K562 (cell line): ENCODE measurements at regions not wholly inside any gene's neighbourhood (a gene's known extent, or its start where the extent isn't known, plus 50 kb on each side); places are given as distances from the start of the nearest gene placed in this dataset.

ENCODE experiments used
- ATAC-seq: fragments of 200-7000 bp; cut with Tn5 transposase; 3 replicates; pipeline ENCODE4 v1.9.1; 2020; ENCODE audit warnings: moderate library complexity
- BruUV-seq: library from RNA; stranded (reverse); fragments of 400-500 nt; replicated peaks from 2 replicates; lab custom pipeline; 2021; lab: Mats Ljungman, UMichigan
- CTCF ChIA-PET: fragments of 300-600 bp; formaldehyde crosslinking; extraction: SDS; loops from one replicate; lab custom pipeline; 2021; ENCODE audit warnings: low intra/inter-chr PET ratio; lab: Yijun Ruan, JAX
- POLR2A ChIA-PET: fragments of 300-600, 350-650 bp; sonication (Branson Sonifier 250); formaldehyde crosslinking; extraction: SDS; loops from one replicate; lab custom pipeline; 2021; ENCODE audit warnings: antibody characterized with exemption, inconsistent platforms; lab: Yijun Ruan, JAX
- DNase-seq, 4 experiments: peaks; one replicate each; pipeline versions ENCODE4 v3.0.0 to v3.0.0-alpha.2; 2011 to 2018; ENCODE audit warnings: low spot score in 3 of 4, mixed read lengths in 3 of 4; ENCODE audit errors: extremely low read depth in 1 of 4
- FAIRE-seq: peaks from 2 replicates; lab custom pipeline; 2011; peaks lifted over from hg19 to GRCh38; lab: Jason Lieb, UNC
- H2AFZ ChIP-seq: 2 replicates; pipeline ENCODE4 v1.6.0; 2011; ENCODE audit warnings: low read depth, low read length, control low read depth, inconsistent platforms
- H3K27ac ChIP-seq: fragments of 200-600 bp; 3 replicates; pipeline ENCODE4 v1.8.0; 2011; ENCODE audit warnings: low read depth, mild to moderate bottlenecking, control low read depth, inconsistent platforms, low read length, moderate library complexity, mixed read lengths; ENCODE audit errors: extremely low read depth
- H3K27me3 ChIP-seq, 2 experiments: fragments of 300-600 bp in 1 of 2; 2 replicates in 1 of 2; 3 replicates in 1 of 2; pipeline versions ENCODE4 v1.6.0 to v1.8.0; 2011; ENCODE audit warnings: inconsistent platforms in 2 of 2, low read length in 2 of 2, mild to moderate bottlenecking in 1 of 2, mixed read lengths in 1 of 2, moderate library complexity in 1 of 2; ENCODE audit not compliant: control insufficient read depth in 2 of 2, insufficient read depth in 2 of 2
- H3K36me3 ChIP-seq: fragments of 300-600 bp; 3 replicates; pipeline ENCODE4 v1.8.0; 2011; ENCODE audit warnings: mild to moderate bottlenecking, low read length, inconsistent platforms; ENCODE audit not compliant: control insufficient read depth, insufficient read depth
- H3K4me1 ChIP-seq, 2 experiments: fragments of 200-600 bp in 1 of 2; replicated peaks in 1 of 2; 2 replicates in 1 of 2; 3 replicates in 1 of 2; pipeline versions ENCODE4 v1.5.1 to v1.8.0; 2011; ENCODE audit warnings: inconsistent platforms in 2 of 2, low read length in 2 of 2, mild to moderate bottlenecking in 1 of 2, mixed read lengths in 1 of 2, moderate library complexity in 1 of 2; ENCODE audit not compliant: control insufficient read depth in 2 of 2, insufficient read depth in 2 of 2
- H3K4me2 ChIP-seq: 2 replicates; pipeline ENCODE4 v1.6.1; 2011; ENCODE audit warnings: low read length, control low read depth, inconsistent platforms, mixed read lengths; ENCODE audit not compliant: insufficient read depth
- H3K4me3 ChIP-seq: fragments of 200-600 bp; sonication (generic), shearing (Covaris generic); 2 replicates; pipeline ENCODE4 v1.5.1; 2016; ENCODE audit warnings: control low read depth, inconsistent platforms
- H3K79me2 ChIP-seq: fragments of 200-600 bp; 3 replicates; pipeline ENCODE4 v1.8.0; 2011; ENCODE audit warnings: low read length, inconsistent platforms; ENCODE audit not compliant: control insufficient read depth, insufficient read depth
- H3K9ac ChIP-seq, 2 experiments: 2 replicates each; pipeline versions ENCODE4 v1.6.0 to v1.6.1; 2011; ENCODE audit warnings: low read depth in 2 of 2, low read length in 2 of 2, control low read depth in 1 of 2, inconsistent platforms in 1 of 2, mild to moderate bottlenecking in 1 of 2, mixed read lengths in 1 of 2; ENCODE audit not compliant: insufficient read depth in 1 of 2
- H3K9me1 ChIP-seq: one replicate; pipeline ENCODE4 v1.6.0; 2011; ENCODE audit warnings: inconsistent platforms, mild to moderate bottlenecking, low read length, moderate library complexity; ENCODE audit not compliant: control insufficient read depth, insufficient read depth
- H3K9me3 ChIP-seq: replicated peaks from 2 replicates; pipeline ENCODE4 v1.5.1; 2011; ENCODE audit warnings: low read depth, low read length, inconsistent platforms; ENCODE audit not compliant: control insufficient read depth, insufficient read depth
- H4K20me1 ChIP-seq: replicated peaks from 2 replicates; pipeline ENCODE4 v1.6.1; 2011; ENCODE audit warnings: low read length, inconsistent platforms, mixed read lengths; ENCODE audit not compliant: control insufficient read depth, insufficient read depth
- CREB1 ChIP-seq, 2 experiments: sonication (generic) in 1 of 2; formaldehyde crosslinking in 1 of 2; IDR thresholded peaks; 2 replicates each; pipeline versions ENCODE4 v1.6.1 to v1.8.0; 2012 to 2022; ENCODE audit warnings: inconsistent platforms in 1 of 2, mild to moderate bottlenecking in 1 of 2, missing genetic modification reagents in 1 of 2, moderate library complexity in 1 of 2
- FOS ChIP-seq: IDR thresholded peaks from 3 replicates; pipeline ENCODE4 v1.6.1; 2011; ENCODE audit not compliant: insufficient read length; ENCODE audit errors: extremely low read depth
- HMG20B ChIP-seq: fragments of 250-450 bp; sonication (Bioruptor Pico); IDR thresholded peaks from 2 replicates; pipeline ENCODE4 v1.5.0; 2021; ENCODE audit warnings: mild to moderate bottlenecking
- PHB ChIP-seq: fragments of 250-450 bp; sonication (Bioruptor Pico); IDR thresholded peaks from 2 replicates; pipeline ENCODE4 v1.5.0; 2021
- POLR2AphosphoS2 ChIP-seq: IDR thresholded peaks from 2 replicates; pipeline ENCODE4 v1.6.1; 2012; ENCODE audit warnings: low read length, improper control_type of control experiment
- SLC30A9 ChIP-seq: fragments of 250-450 bp; sonication (Bioruptor Pico); IDR thresholded peaks from 2 replicates; pipeline ENCODE4 v1.8.0; 2022; ENCODE audit warnings: mild to moderate bottlenecking, moderate library complexity
- TARDBP ChIP-seq: fragments of 450-650 bp; IDR thresholded peaks from 2 replicates; pipeline ENCODE4 v1.6.1; 2016
- ZNF24 ChIP-seq: fragments of 450-650 bp; IDR thresholded peaks from 2 replicates; pipeline ENCODE4 v1.6.1; 2016
- WGBS: fragments of 100-300 bp; shearing (Covaris generic); methylation state at CpG from one replicate; pipeline ENCODE4 v1.1.6; 2016; ENCODE audit warnings: low coverage, mixed read lengths; ENCODE audit not compliant: insufficient coverage; ENCODE audit errors: missing lambda C conversion rate; 5-methylcytosine and 5-hydroxymethylcytosine counted together
- in situ Hi-C: fragments of 300-500 bp; cut with MboI; formaldehyde crosslinking; loops from 4 replicates; pipeline ENCODE4 v1.15.0; 2018; ENCODE audit warnings: inconsistent platforms, mixed read lengths
- intact Hi-C: fragments of 100-400 bp; cut with micrococcal nuclease; formaldehyde crosslinking; loops from 2 replicates; pipeline ENCODE4 v1.14.2; 2022
- TF ChIP-seq, protein P1 (sequence below), 2 experiments: fragments of 150-350 bp in 1 of 2; IDR thresholded peaks; 2 replicates each; pipeline ENCODE4 v1.6.1; 2012 to 2016; ENCODE audit warnings: low read depth in 2 of 2, low read length in 2 of 2, mild to moderate bottlenecking in 1 of 2, moderate library complexity in 1 of 2

DNA sequence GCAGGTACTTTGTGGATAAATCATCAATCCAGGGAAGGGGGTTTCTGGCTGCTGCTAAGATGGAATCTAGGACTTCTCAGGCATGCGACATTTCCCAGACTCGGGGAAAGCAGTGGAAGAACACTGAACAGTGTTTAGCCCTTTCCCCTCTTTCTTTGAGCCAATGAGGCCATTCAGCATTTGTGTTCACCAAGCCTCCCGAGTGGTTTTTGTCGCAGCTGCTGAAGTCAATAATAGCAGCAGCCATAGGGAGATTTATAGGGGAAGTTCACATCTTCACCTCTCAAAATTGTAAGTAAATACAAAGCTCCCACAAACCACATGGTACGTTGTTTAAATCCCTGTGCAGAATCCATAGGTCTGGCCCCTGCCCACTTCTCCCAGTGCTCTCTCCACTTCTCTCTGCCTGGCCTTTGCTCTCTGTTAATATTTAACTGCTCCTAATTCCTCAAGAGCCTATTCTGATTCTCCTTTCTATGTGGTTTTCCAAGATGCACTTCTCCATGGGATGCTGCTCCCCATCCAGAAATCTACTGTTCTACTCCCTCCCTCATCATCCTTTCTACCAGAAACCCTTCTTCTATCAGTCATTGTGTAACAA, 230.7 kb downstream of the SHQ1 start:
- BruUV-seq, result no TSS peak
- no peaks in the 10 kb centered on the region for H3K9me3 ChIP-seq
- intact Hi-C loops, result no loop called here
- WGBS, result 67% methylated on average over 3 of the region's 5 CpGs
- ChIA-PET CTCF (no interaction called here), POLR2A (interaction anchor here (0.7 kb wide), 1 partner anchor 52 kb away, joined by 3 read pairs; no protein-coding TSS in a partner anchor)
- H3K9ac ChIP-seq, result no peak overlapping the region
- H3K9me1 ChIP-seq, result no peaks in the 10 kb centered on the region
- H3K4me2 ChIP-seq, result no peak overlapping the region
- H3K27me3 ChIP-seq, result no peaks in the 10 kb centered on the region
- no peak overlapping the region for H2AFZ ChIP-seq
- H3K27ac ChIP-seq, result no peak overlapping the region
- no peaks in the 10 kb centered on the region for H3K79me2 ChIP-seq
- no peak overlapping the region for H3K4me3 ChIP-seq
- peaks cover 0 to 16% of the 10 kb centered on the region in 2 experiments; a peak in 3 of 5 replicates for H3K4me1 ChIP-seq
- FAIRE-seq (no peak), ATAC-seq (no peak), DNase-seq (no peak)
- in situ Hi-C loops, result no loop called here
- no peaks in the 10 kb centered on the region for H3K36me3 ChIP-seq
- TF ChIP-seq CREB1 (IDR thresholded peaks at IDR 0.05) (no peak), CREB1 (CRISPR knock-in tag; IDR thresholded peaks at IDR 0.05) (no peak), TARDBP (no peak), PHB (CRISPR knock-in tag) (no peak)
- no peaks in the 10 kb centered on the region for H4K20me1 ChIP-seq

GRCh38 chr3:72615776-72616175, 232.5 kb downstream of the SHQ1 start:
- Histone ChIP-seq H3K9ac (no peak overlapping the region), H3K79me2 (no peaks in the 10 kb centered on the region), H3K4me3 (no peak overlapping the region), H2AFZ (no peak overlapping the region), H3K4me2 (no peak overlapping the region), H3K4me1 (peaks cover 0 to 16% of the 10 kb centered on the region in 2 experiments; a peak in 3 of 5 replicates), H3K9me1 (no peaks in the 10 kb centered on the region), H4K20me1 (no peaks in the 10 kb centered on the region), H3K9me3 (no peaks in the 10 kb centered on the region), H3K36me3 (no peaks in the 10 kb centered on the region), H3K27ac (no peak overlapping the region), H3K27me3 (no peaks in the 10 kb centered on the region)
- BruUV-seq, result no TSS peak
- POLR2A ChIA-PET, result no interaction called here
- FAIRE-seq, result no peak
- in situ Hi-C loops, result no loop called here
- ATAC-seq, result no peak
- 93% methylated on average over 6 of the region's 6 CpGs for WGBS
- CTCF ChIA-PET, result no interaction called here
- DNase-seq, result no peak
- TF ChIP-seq, protein P1, sequence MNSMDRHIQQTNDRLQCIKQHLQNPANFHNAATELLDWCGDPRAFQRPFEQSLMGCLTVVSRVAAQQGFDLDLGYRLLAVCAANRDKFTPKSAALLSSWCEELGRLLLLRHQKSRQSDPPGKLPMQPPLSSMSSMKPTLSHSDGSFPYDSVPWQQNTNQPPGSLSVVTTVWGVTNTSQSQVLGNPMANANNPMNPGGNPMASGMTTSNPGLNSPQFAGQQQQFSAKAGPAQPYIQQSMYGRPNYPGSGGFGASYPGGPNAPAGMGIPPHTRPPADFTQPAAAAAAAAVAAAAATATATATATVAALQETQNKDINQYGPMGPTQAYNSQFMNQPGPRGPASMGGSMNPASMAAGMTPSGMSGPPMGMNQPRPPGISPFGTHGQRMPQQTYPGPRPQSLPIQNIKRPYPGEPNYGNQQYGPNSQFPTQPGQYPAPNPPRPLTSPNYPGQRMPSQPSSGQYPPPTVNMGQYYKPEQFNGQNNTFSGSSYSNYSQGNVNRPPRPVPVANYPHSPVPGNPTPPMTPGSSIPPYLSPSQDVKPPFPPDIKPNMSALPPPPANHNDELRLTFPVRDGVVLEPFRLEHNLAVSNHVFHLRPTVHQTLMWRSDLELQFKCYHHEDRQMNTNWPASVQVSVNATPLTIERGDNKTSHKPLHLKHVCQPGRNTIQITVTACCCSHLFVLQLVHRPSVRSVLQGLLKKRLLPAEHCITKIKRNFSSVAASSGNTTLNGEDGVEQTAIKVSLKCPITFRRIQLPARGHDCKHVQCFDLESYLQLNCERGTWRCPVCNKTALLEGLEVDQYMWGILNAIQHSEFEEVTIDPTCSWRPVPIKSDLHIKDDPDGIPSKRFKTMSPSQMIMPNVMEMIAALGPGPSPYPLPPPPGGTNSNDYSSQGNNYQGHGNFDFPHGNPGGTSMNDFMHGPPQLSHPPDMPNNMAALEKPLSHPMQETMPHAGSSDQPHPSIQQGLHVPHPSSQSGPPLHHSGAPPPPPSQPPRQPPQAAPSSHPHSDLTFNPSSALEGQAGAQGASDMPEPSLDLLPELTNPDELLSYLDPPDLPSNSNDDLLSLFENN (IDR thresholded peaks at IDR 0.05; ENCODE audit: low read depth in 2 of 2, low read length in 2 of 2), result no peak
- TF ChIP-seq SLC30A9 (CRISPR knock-in tag) (no peak), HMG20B (CRISPR knock-in tag) (no peak), POLR2AphosphoS2 (no peak), ZNF24 (no peak), FOS (no peak)
- intact Hi-C loops, result no loop called here
